Panc1 (cell line): ENCODE measurements at regions not wholly inside any gene's neighbourhood (a gene's known extent, or its start where the extent isn't known, plus 50 kb on each side); places are given as distances from the start of the nearest gene placed in this dataset.
"Not testable (repeated sequence)": the region's sequence is repeated elsewhere in the genome, so short reads cannot be mapped to it uniquely, and the experiment has no call there.

Experiments
- ATAC-seq: fragments of 200-7000 bp; cut with Tn5 transposase; 2 replicates; pipeline ENCODE4 v1.9.1; 2020; ENCODE audit warnings: mild to moderate bottlenecking, moderate library complexity
- BruUV-seq: library from RNA; stranded (reverse); fragments of 400-500 nt; replicated peaks from 2 replicates; lab custom pipeline; 2021; lab: Mats Ljungman, UMichigan
- CTCF ChIA-PET: fragments of 300-600 bp; sonication (Branson Sonifier 250); formaldehyde crosslinking; loops from one replicate; lab custom pipeline; 2022; ENCODE audit warnings: antibody characterized with exemption; lab: Charles Lee
- POLR2A ChIA-PET: fragments of 300-600 bp; sonication (Branson Sonifier 250); formaldehyde crosslinking; loops from one replicate; lab custom pipeline; 2022; ENCODE audit warnings: antibody characterized with exemption; lab: Charles Lee
- DNase-seq: peaks from one replicate; pipeline ENCODE4 v3.0.0-alpha.2; 2010; ENCODE audit warnings: low read depth, low spot score
- H3K27ac ChIP-seq: 2 replicates; pipeline ENCODE4 v1.5.1; 2011; ENCODE audit warnings: mild to moderate bottlenecking, low read length, inconsistent platforms
- H3K27me3 ChIP-seq: fragments of 200-500 bp; sonication (Bioruptor generic); 2 replicates; pipeline ENCODE4 v1.6.0; 2014; ENCODE audit warnings: low read length, inconsistent platforms; ENCODE audit not compliant: control insufficient read depth, insufficient read depth
- H3K36me3 ChIP-seq: fragments of 200-500 bp; sonication (Bioruptor generic); 2 replicates; pipeline ENCODE4 v1.5.1; 2014; ENCODE audit warnings: inconsistent platforms, mild to moderate bottlenecking, low read length, moderate library complexity; ENCODE audit not compliant: control insufficient read depth, insufficient read depth
- H3K4me1 ChIP-seq: 2 replicates; pipeline ENCODE4 v1.5.1; 2011; ENCODE audit warnings: inconsistent platforms, mild to moderate bottlenecking, low read length, moderate library complexity; ENCODE audit not compliant: control insufficient read depth, insufficient read depth
- H3K4me3 ChIP-seq, 2 experiments: 2 replicates each; pipeline ENCODE4 v1.5.1; 2011 to 2012; ENCODE audit warnings: low read depth in 2 of 2, low read length in 2 of 2, mild to moderate bottlenecking in 2 of 2, inconsistent platforms in 1 of 2, moderate library complexity in 1 of 2
- H3K9me3 ChIP-seq: fragments of 200-500 bp; sonication (Bioruptor generic); 2 replicates; pipeline ENCODE4 v1.5.1; 2014; ENCODE audit warnings: low read depth, mild to moderate bottlenecking, inconsistent platforms, low read length, moderate library complexity; ENCODE audit not compliant: control insufficient read depth, insufficient read depth
- POLR2AphosphoS5 ChIP-seq: IDR thresholded peaks from 2 replicates; pipeline ENCODE4 v1.6.1; 2012; ENCODE audit warnings: mild to moderate bottlenecking, low read depth, low read length, moderate library complexity
- SIN3A ChIP-seq: IDR thresholded peaks from 2 replicates; pipeline ENCODE4 v1.6.1; 2012; ENCODE audit warnings: low read depth, mild to moderate bottlenecking, low read length, moderate library complexity, borderline replicate concordance; ENCODE audit not compliant: insufficient read depth
- TCF7L2 ChIP-seq: IDR thresholded peaks from 2 replicates; pipeline ENCODE4 v1.6.1; 2011; ENCODE audit warnings: mild to moderate bottlenecking, low read depth, low read length, inconsistent platforms
- in situ Hi-C: cut with HindIII; loops from 2 replicates; pipeline ENCODE4 v1.10.0; 2016; ENCODE audit warnings: low sequenced_read_pairs, low pct_unique_long_range_greater_than_20kb
- intact Hi-C: fragments of 100-400 bp; cut with micrococcal nuclease; formaldehyde crosslinking; loops from one replicate; pipeline ENCODE4 v1.10.0; 2022; ENCODE audit not compliant: unreplicated experiment
- TF ChIP-seq, protein P1 (sequence below): fragments of 450-650 bp; IDR thresholded peaks from 2 replicates; pipeline ENCODE4 v1.5.1; 2017; ENCODE audit warnings: mild to moderate bottlenecking
- TF ChIP-seq, protein P2 (sequence below), 2 experiments: IDR thresholded peaks; 2 replicates each; pipeline ENCODE4 v1.6.1; 2011 to 2012; ENCODE audit warnings: low read depth in 2 of 2, control low read depth in 1 of 2, low read length in 1 of 2, mild to moderate bottlenecking in 1 of 2, moderate library complexity in 1 of 2; ENCODE audit not compliant: insufficient read depth in 1 of 2

DNA sequence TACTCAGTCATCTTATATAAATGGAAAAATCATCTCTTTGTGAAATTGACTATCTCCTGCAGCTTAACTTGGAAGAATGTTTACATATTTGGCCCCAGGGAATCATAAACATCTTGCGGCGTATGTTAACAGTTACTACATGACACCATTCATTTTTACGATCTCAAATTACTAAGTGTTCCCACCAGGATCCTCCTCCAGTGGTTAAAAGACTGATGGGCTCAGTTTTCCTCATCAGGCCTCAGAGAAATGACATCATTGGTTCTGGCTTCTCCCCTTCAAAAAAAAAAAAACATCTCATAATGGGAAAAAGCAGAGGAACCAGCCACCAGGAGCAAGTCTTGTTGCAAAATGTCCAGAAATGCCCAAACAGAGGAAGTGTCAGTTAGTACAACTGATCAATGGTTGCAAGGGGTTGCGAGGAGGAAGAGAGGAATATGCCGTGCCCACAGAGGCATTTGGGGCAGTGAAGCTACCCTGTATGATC is 70.5 kb upstream of the LIPC start:
- TF ChIP-seq, protein P1, sequence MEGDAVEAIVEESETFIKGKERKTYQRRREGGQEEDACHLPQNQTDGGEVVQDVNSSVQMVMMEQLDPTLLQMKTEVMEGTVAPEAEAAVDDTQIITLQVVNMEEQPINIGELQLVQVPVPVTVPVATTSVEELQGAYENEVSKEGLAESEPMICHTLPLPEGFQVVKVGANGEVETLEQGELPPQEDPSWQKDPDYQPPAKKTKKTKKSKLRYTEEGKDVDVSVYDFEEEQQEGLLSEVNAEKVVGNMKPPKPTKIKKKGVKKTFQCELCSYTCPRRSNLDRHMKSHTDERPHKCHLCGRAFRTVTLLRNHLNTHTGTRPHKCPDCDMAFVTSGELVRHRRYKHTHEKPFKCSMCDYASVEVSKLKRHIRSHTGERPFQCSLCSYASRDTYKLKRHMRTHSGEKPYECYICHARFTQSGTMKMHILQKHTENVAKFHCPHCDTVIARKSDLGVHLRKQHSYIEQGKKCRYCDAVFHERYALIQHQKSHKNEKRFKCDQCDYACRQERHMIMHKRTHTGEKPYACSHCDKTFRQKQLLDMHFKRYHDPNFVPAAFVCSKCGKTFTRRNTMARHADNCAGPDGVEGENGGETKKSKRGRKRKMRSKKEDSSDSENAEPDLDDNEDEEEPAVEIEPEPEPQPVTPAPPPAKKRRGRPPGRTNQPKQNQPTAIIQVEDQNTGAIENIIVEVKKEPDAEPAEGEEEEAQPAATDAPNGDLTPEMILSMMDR, result no peak
- TF ChIP-seq, protein P2, sequence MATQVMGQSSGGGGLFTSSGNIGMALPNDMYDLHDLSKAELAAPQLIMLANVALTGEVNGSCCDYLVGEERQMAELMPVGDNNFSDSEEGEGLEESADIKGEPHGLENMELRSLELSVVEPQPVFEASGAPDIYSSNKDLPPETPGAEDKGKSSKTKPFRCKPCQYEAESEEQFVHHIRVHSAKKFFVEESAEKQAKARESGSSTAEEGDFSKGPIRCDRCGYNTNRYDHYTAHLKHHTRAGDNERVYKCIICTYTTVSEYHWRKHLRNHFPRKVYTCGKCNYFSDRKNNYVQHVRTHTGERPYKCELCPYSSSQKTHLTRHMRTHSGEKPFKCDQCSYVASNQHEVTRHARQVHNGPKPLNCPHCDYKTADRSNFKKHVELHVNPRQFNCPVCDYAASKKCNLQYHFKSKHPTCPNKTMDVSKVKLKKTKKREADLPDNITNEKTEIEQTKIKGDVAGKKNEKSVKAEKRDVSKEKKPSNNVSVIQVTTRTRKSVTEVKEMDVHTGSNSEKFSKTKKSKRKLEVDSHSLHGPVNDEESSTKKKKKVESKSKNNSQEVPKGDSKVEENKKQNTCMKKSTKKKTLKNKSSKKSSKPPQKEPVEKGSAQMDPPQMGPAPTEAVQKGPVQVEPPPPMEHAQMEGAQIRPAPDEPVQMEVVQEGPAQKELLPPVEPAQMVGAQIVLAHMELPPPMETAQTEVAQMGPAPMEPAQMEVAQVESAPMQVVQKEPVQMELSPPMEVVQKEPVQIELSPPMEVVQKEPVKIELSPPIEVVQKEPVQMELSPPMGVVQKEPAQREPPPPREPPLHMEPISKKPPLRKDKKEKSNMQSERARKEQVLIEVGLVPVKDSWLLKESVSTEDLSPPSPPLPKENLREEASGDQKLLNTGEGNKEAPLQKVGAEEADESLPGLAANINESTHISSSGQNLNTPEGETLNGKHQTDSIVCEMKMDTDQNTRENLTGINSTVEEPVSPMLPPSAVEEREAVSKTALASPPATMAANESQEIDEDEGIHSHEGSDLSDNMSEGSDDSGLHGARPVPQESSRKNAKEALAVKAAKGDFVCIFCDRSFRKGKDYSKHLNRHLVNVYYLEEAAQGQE (IDR thresholded peaks at IDR 0.05; ENCODE audit: insufficient read depth in 1 of 2, low read depth in 2 of 2, low read length in 1 of 2), result no peak
- no peak for TF ChIP-seq POLR2AphosphoS5
- no peak for TF ChIP-seq TCF7L2
- TF ChIP-seq SIN3A, result no peak
- no TSS peak for BruUV-seq
- in situ Hi-C loops, result no loop called here
- ATAC-seq, result no peak
- H3K36me3 ChIP-seq, result no peaks in the 10 kb centered on the region
- DNase-seq, result no peak
- no peaks in the 10 kb centered on the region for H3K4me1 ChIP-seq
- no peaks in the 10 kb centered on the region for H3K27me3 ChIP-seq
- H3K4me3 ChIP-seq, result no peak overlapping the region
- H3K9me3 ChIP-seq, result no peaks in the 10 kb centered on the region
- H3K27ac ChIP-seq, result no peak overlapping the region
- ChIA-PET POLR2A (no interaction called here), CTCF (no interaction called here)
- intact Hi-C loops, result no loop called here

DNA sequence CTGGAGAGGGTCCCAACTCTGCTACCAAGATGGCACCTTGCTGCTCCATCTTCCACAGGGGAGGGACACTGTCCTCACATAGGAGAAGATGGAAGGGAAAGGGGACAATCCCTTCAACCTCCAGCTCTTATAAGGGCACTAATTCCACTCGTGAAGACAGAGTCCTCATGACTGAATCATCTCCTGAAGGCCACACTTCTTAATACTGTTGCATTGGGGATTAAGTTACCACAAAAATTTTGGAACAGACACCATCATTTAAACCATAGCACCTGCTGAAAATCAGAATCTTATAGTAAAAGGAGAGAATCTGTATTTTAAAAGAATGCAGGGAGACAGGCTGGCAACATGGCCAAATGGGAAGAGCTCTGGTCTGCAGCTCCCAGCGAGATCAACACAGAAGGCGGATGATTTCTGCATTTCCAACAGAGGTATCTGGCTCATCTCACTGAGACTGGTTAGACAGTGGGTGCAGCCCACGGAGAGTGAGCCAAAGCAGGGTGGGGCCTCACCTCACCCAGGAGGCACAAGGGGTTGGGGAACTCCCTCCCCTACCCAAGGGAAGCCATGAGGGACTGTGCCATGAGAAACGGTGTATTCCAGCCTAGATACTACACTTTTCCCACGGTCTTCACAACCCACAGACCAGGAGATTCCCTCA is 69.4 kb upstream of the LIPC start:
- TF ChIP-seq POLR2AphosphoS5 (no peak), TCF7L2 (no peak), SIN3A (no peak)
- TF ChIP-seq, protein P1, result no peak
- TF ChIP-seq, protein P2 (IDR thresholded peaks at IDR 0.05; ENCODE audit: insufficient read depth in 1 of 2, low read depth in 2 of 2, low read length in 1 of 2), result no peak
- Histone ChIP-seq H3K36me3 (no peaks in the 10 kb centered on the region), H3K4me3 (no peak overlapping the region), H3K4me1 (no peaks in the 10 kb centered on the region), H3K27me3 (no peaks in the 10 kb centered on the region), H3K27ac (no peak overlapping the region), H3K9me3 (no peaks in the 10 kb centered on the region)
- DNase-seq (no peak), ATAC-seq (no peak)
- ChIA-PET CTCF (no interaction called here), POLR2A (no interaction called here)
- no TSS peak for BruUV-seq
- intact Hi-C loops (no loop called here), in situ Hi-C loops (no loop called here)

DNA sequence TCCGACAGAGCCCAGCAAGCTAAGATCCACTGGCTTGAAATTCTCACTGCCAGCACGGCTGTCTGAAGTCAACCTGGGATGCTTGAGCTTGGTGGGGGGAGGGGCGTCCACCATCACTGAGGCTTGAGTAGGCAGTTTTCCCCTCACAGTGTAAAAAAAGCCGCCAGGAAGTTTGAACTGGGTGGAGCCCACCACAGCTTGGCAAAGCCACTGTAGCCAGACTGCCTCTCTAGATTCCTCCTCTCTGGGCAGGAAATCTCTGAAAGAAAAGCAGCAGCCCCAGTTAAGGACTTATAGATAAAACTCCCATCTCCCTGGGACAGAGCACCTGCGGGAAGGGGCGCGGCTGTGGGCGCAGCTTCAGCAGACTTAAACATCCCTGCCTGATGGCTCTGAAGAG is 68.7 kb upstream of the LIPC start:
- H3K27ac ChIP-seq, CTCF ChIA-PET, intact Hi-C loops, H3K36me3 ChIP-seq, H3K9me3 ChIP-seq, in situ Hi-C loops, POLR2A ChIA-PET, DNase-seq, H3K27me3 ChIP-seq, ATAC-seq, H3K4me3 ChIP-seq, H3K4me1 ChIP-seq, BruUV-seq: not testable (repeated sequence)
